ENCODE measurements at regions not wholly inside any gene's neighbourhood (a gene's known extent, or its start where the extent isn't known, plus 50 kb on each side); places are given as distances from the start of the nearest gene placed in this dataset.
A peak's percentile ranks its signal among the peaks of the same experiment; 100 is the strongest.

DNA sequence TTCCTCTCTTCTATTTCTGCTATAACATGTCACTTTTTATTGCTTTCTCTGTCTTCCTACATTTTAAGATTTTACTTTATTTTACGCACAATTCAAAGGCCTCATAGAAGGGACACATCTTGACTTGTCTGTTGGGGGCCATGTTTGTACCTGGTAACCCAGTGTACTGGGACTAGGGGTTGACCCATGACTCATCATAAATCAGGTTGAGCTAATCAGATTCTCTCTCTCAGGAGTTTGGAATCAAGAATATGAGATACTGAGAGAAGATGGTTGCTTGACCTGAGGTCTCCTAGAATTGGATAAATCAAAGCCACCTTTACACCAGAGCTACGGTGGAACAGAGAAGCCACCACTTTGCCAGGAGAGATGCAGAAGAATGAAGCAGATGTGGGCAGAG is 153.0 kb downstream of the UXS1 start:
- DNase-seq, result no peak

GRCh38 chr2:106039634-106040315 is 154.3 kb downstream of the UXS1 start:
- no peak for DNase-seq

GRCh38 chr2:106038601-106039375 is 155.3 kb downstream of the UXS1 start:
- DNase-seq, result peak; percentile 35

GRCh38 chr2:106037932-106038331 is 156.2 kb downstream of the UXS1 start:
- DNase-seq, result no peak

DNA sequence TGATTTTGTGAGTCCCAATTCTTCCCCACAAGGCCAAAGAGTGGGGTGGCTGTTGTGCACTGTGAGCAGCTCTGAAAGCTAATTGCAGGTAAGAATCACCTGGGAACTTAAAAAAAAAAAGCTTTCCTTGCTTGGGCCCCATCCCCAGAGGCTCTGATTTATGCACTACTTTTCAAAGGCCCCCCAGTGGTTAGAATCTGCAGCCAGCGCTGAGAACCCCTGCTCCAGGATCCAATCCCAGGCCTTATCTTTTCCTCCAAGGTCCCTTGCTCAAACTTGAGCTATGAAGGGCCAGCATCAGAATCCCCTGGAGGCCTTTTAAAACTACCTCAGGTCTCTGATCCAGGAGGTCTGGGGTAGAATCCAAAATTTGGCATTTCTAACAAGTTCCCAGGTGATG is 156.8 kb downstream of the UXS1 start:
- DNase-seq, result no peak

- DNase-seq, result no peak
These were observed 159.8 kb downstream of the UXS1 start for GRCh38 chr2:106034325-106034724.

DNA sequence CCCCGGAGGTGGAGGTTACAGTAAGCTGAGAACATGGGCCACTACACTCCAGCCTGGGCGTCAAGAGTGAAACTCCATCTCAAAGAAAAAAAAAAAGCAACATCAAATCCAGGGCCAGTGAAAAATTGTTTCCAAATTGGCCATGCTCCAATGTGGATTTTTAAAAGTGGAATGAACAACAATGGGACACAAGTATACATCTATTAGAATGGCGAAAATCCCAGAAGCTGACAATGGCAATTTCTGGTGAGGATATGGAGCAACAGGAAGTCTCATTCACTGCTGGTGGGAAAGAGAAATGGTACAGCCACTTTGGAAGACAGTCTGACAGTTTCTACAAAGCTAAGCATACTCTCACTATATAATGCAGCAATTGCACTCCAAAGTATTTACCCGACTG is 161.4 kb downstream of the UXS1 start:
- no peak for DNase-seq

- DNase-seq, result peak; percentile 80
These were observed 163.5 kb downstream of the UXS1 start for GRCh38 chr2:106030287-106031268.

DNA sequence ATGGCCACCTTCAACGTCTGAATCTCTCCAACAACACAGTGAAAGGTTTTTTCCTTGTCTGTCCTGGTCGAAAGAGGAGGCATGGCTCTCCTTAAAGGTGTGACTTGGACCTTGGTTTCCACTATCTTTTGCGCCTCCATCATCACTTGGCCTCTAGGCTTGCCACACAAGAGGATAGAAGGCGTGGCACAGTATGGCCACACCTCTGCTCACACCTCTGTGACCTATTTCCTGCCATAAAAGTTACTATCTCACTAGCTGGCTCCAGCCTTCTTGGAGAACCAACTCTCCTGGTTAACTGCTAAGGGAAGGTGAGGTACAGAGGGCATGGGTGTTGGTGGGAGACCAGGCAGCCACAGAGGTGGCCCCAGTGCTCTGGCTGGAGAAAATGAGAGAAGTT is 165.9 kb downstream of the UXS1 start:
- no peak for DNase-seq

GRCh38 chr2:106026271-106027190 is 167.6 kb downstream of the UXS1 start:
- no peak for DNase-seq

- DNase-seq, result no peak
These were observed 168.3 kb downstream of the UXS1 start for GRCh38 chr2:106025796-106026195.

DNA sequence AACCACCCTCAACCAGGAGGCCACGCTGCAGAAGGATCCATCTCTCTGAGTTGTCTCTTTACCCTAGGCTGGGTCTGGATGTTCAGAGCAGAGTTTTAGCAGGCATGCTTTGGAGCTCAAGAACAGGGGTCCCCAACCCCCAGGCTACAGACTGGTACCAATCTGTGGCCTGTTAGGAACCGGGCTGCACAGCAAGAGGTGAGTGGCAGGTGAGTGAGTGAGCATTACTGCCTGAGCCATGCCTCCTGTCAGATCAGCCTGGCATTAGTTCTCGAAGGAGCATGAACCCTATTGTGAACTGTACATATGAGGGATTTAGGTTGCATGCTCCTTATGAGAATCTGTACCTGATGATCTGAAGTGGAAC is 172.5 kb downstream of the UXS1 start:
- no peak for DNase-seq

DNA sequence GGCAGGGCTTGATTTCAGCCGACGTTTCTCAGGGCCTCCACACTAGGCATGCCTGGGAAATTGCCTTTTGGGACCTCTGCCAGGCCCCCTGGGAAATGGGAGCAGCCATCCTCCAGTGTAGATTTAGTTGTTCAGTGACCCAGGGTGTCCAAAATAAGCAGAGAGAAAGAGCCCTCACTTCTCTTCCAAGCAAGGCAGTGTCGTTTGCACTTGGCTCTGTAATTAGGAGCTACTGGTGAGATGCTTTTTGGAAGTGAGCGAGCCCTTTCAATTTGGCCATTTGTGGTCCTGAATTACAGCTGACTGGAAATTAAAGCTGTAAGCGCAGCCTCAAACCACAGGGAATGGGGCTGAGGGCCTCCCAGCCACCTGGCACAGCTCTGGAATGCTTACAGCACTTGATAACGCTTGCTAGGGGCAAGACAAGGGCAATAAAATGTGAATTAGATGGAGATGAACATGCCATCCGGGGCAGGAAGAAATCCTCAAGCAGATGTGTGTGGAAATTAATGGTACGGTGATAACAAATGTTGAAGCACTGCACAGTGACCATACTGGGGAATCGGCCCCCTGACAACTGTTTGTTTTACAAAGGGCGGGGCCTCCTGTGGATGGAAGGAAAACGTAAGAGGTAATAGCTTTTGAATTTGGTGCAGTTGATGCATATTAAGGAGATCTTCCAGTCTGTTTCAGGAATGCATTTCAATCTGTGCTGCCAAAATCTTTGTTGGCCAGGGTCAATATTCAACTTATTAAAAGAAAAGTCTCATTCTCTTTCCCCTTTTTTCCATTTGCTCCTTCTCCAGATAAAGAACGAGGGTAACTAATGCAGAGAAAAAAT is 173.1 kb downstream of the UXS1 start:
- DNase-seq, result peak; percentile 63

GRCh38 chr2:106020032-106020431 is 174.1 kb downstream of the UXS1 start:
- peak; percentile 20 for DNase-seq

DNA sequence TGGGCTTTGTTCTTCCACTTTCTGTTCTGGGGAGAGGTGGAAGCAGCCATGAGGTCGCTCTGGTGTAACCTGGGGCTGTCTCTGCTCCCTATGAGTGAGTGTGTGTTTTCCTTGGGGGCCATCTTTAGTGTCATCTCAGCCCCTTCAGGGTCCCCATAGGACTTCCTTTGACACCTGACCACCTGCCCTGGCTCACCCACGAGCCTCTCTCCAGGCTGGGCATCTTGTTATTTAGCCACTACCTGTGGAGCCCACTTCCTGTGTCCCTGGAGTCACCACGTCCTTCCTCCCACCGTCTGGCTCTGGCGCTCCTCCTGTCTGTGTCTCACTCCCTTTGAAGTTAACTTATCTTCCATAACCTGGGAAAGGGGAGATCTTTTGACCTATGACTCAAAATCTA is 176.0 kb downstream of the UXS1 start:
- no peak for DNase-seq

- no peak for DNase-seq
These were observed 181.3 kb downstream of the UXS1 start for GRCh38 chr2:106012591-106013347.

DNA sequence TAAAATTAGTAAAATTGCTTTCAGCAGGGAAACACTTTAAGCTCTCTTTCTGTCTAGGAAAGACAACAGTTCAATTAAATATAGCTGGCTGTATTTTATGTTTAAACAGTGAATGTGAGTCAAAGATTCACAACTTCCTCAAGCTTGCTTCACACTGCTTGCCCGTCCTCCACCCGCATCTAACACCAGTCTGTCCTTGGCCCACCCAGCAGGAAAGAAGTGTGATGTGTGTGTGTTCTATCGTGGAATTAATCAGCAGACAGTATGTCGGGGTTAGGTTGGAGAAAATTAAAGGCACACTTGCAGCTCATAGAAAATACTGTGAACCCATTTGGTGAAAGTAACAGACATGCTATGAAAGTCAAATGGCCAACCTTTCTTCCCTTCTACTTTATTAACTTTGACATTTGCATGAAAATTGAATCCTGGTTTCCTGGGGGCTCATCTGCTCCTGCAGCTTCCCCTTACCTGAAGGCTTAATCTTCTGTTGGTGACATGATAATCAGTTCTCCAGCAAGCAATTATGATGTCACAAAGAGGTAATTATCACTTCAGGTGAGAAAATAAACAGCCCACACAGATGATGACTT is 182.0 kb downstream of the UXS1 start:
- no peak for DNase-seq

DNA sequence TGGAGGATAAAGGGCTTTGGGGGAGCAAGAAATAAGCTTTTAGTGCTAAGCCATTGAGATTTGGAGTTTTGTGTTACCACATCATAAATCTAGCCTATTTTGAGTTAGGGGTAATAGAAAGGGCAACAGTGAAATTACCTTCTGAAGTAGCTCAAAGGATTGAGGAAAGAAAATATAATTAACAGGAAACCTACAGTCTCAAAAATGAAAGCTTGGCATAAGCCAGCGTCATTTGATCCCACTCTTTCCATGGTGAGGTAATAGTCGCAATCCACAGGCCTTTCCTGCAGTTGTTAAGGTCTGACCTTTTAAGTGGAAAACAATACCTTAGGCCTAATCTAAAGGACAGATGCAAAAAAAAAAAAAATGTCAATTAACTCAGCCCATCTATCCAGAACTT is 182.7 kb downstream of the UXS1 start:
- DNase-seq, result peak; percentile 41

- DNase-seq, result no peak
These were observed 183.2 kb downstream of the UXS1 start for GRCh38 chr2:106010818-106011355.

DNA sequence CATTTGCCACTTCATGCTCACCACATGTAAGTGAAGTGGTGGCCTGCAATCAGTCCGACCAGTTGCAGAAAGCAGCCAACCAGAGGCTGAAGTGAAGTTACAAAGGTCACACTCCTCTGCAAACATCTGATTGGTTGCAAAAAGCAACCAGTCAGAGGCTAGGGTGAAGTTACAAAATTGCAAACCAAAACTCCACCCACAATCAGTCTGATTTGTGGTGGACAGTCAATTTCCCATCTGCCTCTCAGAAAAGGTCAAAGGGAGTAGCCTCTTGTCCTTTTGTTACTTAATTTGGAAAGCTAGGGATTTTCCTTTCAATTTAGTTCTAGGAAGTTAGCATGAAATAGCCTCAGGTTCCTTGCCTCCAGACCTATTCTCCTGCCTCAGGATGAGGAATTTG is 185.0 kb downstream of the UXS1 start:
- DNase-seq, result no peak
